ENCODE measurements at regions not wholly inside any gene's neighbourhood (a gene's known extent, or its start where the extent isn't known, plus 50 kb on each side); places are given as distances from the start of the nearest gene placed in this dataset.
"Not testable (repeated sequence)": the region's sequence is repeated elsewhere in the genome, so short reads cannot be mapped to it uniquely, and the experiment has no call there.

DNA sequence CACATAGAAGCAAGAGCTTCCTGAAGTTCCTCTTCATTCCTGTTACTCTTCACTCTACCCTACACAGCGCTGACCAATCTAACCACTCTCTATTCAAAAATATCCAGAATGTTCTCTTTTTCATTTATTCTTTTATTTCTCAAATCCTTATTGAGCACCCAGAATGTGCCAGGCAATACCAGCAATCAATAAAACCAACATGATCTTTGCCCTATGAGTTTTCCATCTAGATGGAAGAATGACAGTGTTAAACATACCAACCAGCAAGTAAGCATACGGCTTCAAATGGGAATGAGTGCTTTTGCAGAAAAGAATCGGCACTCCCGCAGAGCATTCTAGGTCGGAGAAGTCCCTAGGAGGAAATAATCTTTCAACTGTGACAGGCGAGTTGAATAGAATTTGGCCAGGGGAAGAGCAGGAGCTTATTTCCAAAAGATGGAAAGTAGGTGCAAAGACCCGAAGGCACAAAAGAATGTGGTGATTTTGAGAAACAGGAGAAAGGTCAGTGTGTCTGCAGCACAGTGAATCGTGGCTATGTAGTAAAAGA is 217.8 kb upstream of the MEIS1 start:
- DNase-seq (ENCODE audit: low read depth, low spot score): no peak
- in situ Hi-C loops (cut with HindIII; ENCODE audit: low pct_unique_long_range_greater_than_20kb, low sequenced_read_pairs): no loop called here

DNA sequence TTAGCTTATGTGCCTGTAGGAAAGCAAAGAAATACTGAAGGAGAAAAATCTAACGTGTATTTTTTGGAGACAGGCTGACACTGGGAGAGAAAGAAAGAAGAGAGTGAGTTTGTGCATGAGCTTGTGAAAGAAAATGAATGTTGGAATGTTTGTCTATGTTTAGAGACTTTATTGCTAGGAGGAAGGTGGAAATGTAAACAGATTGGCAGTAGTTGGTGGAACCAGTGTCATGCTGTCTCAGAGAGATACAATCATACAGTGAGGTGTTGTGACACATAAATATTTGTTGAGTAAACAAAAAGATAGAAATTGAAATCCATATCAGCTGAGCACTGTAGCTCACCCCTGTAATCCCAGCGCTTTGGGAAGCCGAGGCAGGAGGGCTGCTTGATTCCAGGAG is 222.2 kb upstream of the MEIS1 start:
- in situ Hi-C loops (cut with HindIII; ENCODE audit: low pct_unique_long_range_greater_than_20kb, low sequenced_read_pairs): no loop called here

DNA sequence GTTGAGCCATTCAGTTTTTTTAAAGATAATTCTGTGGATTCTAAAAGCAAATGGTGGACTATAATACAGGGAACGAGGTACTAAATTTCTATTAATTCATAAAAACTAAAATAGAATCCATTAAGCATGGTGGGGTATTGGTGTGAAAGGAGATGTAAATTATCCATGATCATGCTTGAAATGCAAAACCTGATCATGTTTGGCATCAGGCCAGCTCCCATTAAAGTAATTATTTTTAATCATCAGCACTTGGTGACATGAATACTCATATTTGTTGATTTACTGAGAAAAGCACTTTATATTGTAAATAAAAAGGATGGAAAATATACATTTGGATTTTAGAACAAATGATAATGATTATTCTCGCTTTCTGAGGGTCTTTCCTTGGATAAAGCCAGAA is 232.3 kb upstream of the MEIS1 start:
- DNase-seq (ENCODE audit: low read depth, low spot score): no peak
- in situ Hi-C loops (cut with HindIII; ENCODE audit: low pct_unique_long_range_greater_than_20kb, low sequenced_read_pairs): no loop called here

More for the DNA sequence above, 222.2 kb upstream of the MEIS1 start:
- DNase-seq (ENCODE audit: low read depth, low spot score): no peak

DNA sequence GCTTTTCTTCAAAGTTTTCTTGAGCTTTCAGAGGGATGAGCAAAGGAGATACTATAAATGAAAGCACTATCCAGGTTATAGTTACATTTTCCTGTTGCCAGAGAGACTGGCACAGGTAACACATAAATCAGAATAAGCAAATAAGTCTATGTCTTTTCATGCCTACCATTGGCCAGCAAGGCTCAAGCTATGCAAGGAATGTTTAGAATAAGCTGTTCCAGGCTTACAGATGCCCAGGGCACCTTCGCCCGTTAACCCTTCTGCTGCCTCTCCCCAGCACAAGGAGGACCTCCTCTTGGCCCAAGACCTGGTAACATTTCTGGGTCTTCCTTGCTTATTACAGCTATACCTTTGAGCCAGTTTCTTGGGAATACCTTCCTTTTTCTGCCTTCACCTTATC is 233.7 kb upstream of the MEIS1 start:
- no peak for DNase-seq (ENCODE audit: low read depth, low spot score)
- in situ Hi-C loops (cut with HindIII; ENCODE audit: low pct_unique_long_range_greater_than_20kb, low sequenced_read_pairs): no loop called here

DNA sequence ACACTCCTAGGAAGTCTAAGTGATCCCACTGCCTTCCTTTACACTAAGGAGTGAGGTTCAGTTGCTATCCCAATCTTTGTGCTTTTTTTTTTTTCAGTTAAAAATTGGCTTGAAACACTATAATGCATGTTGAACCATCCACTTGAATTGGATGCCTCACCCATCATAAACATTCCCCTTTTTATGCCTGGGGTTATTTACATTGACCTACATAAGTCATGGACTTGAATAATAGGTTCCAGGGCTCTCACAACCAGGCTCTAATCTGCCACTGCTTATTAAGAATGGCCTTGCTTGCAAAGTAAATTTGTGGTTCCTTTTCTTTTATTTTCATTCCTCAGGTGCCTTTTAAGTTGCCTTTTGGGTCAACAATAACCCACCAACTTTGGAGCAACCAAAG is 236.1 kb upstream of the MEIS1 start:
- in situ Hi-C loops (cut with HindIII; ENCODE audit: low pct_unique_long_range_greater_than_20kb, low sequenced_read_pairs): no loop called here
- no peak for DNase-seq (ENCODE audit: low read depth, low spot score)

DNA sequence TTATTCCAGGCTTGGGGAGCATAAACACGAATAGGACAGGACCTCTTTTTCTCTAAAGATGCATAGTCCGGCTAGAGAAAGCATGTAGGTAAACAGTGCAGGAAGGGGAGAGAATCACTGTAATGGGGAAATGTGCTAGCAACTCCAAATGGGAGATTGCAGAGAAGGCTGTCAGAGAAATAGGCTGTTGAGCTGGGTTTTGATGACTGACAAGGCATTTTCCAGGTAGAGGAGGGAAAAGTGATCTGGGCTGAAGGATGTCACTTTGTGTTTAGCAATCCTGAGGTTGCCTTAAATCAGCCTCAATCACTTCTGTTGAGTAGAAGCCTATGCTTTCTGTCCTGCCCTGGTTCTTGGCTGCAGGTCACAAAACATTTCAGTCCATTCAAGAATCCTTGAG is 242.0 kb upstream of the MEIS1 start:
- in situ Hi-C loops (cut with HindIII; ENCODE audit: low pct_unique_long_range_greater_than_20kb, low sequenced_read_pairs): no loop called here
- no peak for DNase-seq (ENCODE audit: low read depth, low spot score)

DNA sequence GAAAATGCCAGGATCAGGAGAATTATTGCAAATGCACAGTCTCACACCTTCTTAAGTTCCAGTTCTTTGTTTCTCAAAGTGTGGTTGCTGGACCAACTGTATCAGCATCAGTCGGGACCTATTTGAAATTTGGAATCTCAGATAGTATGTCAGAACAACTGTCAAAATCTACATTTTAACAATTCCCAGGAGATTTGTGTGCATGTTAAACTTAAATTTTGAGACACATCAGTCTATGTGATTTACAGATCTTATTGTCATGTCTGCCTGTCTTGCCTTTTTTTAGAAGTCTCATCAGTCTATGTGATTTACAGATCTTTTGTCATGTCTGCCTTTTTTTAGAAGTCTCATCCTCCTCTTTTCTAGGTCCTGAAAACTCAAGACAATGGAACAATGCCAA is 243.6 kb upstream of the MEIS1 start:
- no peak for DNase-seq (ENCODE audit: low read depth, low spot score)
- in situ Hi-C loops (cut with HindIII; ENCODE audit: low pct_unique_long_range_greater_than_20kb, low sequenced_read_pairs): no loop called here

DNA sequence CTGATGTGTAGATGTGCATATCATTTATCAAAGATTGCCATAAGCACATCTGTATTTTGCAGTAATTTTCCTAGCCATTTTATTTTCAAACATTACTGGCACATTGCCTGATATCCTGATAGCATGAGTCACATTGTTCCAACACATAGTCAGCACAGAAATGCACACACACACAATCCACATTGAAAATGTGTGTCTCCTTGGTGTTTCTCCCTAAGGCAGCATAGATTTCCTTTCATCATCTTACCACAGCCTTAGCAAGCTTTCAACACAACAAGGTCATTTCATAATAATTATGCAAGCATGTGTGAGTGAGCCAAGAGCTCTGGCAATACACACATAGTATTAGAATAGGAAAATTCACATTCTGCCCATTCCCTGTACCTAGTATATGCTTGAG is 245.4 kb upstream of the MEIS1 start:
- no peak for DNase-seq (ENCODE audit: low read depth, low spot score)
- in situ Hi-C loops (cut with HindIII; ENCODE audit: low pct_unique_long_range_greater_than_20kb, low sequenced_read_pairs): no loop called here

DNA sequence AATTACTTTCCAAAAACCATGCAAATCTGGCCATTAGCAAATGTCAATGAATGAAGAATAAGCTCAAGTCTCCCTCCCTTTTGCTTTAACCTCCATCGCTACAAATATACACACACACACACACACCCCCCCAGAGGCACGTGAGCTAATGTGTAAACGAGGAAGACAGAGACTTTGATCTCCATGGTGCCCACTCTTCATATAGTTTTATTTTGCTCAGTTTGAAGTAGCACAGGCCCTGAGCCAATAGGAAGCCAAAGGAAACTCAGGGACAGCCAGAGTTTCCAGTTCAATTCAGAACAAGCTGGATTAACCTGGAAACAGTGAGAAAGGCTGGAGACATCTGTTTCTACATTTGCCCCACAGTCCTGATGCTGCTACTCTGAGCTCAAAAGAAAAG is 248.4 kb upstream of the MEIS1 start:
- no peak for DNase-seq (ENCODE audit: low read depth, low spot score)
- in situ Hi-C loops (cut with HindIII; ENCODE audit: low pct_unique_long_range_greater_than_20kb, low sequenced_read_pairs): no loop called here

DNA sequence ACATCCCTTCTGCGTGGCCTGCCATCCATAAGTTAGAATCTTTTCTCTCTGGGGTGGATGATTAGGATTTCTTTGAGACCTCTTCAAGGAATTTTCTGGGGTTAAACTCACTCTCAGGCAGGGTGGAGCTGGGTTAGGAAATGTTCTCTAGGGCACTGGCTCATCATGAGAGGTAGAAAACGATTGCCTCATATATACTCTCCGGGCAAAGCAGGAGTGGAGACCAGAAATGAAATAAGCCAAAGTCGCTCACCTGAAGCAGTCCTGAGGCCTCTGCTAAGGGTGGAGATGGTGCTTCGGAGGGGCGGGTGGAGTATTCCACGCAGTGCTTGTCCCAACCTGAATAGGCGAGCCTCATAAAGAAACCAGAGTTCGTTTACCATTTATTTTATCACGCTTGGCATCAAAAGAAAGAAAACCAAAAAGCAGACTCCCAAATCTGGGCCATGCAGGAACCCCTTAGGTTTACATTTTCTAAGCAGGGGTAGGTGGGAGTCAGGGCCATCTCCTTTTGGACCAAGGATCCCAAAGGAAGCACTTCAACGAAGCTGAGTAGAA is 249.3 kb upstream of the MEIS1 start:
- no peak for DNase-seq (ENCODE audit: low read depth, low spot score)
- in situ Hi-C loops (cut with HindIII; ENCODE audit: low pct_unique_long_range_greater_than_20kb, low sequenced_read_pairs): no loop called here

DNA sequence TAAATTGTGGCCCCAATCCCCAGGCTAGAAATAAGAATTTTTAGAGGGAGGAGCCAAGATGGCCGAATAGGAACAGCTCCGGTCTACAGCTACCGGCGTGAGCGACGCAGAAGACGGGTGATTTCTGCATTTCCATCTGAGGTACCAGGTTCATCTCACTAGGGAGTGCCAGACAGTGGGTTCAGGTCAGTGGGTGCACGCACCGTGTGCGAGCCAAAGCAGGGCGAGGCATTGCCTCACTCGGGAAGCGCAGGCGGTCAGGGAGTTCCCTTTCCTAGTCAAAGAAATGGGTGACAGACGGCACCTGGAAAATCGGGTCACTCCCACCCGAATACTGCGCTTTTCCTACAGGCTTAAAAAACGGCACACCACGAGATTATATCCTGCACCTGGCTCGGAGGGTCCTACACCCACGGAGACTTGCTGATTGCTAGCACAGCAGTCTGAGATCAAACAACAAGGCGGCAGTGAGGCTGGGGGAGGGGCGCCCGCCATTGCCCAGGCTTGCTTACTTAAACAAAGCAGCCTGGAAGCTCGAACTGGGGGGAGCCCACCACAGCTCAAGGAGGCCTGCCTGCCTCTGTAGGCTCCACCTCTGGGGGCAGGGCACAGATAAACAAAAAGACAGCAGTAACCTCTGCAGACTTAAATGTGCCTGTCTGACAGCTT is 257.7 kb upstream of the MEIS1 start:
- DNase-seq (ENCODE audit: low read depth, low spot score); in situ Hi-C loops (cut with HindIII; ENCODE audit: low pct_unique_long_range_greater_than_20kb, low sequenced_read_pairs): not testable (repeated sequence)

DNA sequence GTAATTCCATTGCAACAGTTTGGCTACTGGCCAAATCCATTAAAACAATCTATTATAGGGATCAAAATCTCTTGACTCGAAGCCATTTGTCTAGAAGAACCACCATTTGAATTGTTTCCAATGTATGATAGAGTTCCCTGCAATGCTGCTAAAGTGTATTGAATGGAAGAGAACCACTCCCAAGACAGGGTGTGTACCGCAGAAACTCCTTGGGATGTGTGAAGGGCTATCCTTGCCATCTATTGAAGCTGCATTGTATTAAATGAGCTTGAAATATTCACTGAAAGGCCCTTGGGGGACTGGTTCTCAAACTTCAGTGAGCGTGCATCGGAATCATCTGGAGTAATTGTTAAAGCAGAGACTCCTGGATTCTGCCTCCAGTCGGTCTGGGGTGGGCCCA is 260.4 kb upstream of the MEIS1 start:
- in situ Hi-C loops (cut with HindIII; ENCODE audit: low pct_unique_long_range_greater_than_20kb, low sequenced_read_pairs): no loop called here
- DNase-seq (ENCODE audit: low read depth, low spot score): no peak

DNA sequence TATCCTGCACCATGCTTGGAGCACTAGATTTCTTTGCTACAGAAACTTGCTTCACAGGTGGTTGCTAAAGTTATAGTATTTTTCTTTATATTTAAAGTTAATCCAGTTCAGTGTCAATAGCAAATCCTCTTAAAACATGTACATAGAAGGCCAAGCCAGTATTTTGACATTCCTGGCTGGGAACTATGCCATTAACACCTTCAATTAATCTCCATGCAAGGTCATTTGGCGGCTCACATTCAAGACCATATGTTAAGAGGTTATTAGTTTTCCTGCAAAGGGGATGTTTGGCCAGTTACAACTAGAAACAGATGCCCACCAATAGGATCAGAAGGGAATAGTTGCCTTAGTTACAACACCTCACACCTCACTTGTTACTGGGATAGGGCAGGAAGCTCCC is 261.3 kb upstream of the MEIS1 start:
- DNase-seq (ENCODE audit: low read depth, low spot score): no peak
- in situ Hi-C loops (cut with HindIII; ENCODE audit: low pct_unique_long_range_greater_than_20kb, low sequenced_read_pairs): no loop called here

DNA sequence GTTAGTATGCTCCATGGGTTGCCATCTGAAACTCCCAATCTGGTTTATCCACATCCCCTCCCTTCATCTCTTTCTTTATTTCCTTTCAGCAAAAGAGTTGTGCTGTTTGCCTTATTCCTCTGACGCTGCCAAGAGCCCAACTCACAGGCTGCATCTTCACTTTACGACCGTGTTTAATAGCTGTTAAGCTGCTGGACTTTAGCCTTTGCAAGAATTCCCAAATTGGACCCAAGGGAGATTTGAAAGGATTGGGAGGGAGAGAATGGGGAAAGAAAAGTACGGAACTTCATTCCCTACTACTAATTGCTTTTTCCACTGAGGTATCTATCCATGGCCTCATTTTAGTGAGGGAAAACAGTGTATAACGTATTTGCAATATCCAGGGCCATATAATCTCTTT is 263.4 kb upstream of the MEIS1 start:
- in situ Hi-C loops (cut with HindIII; ENCODE audit: low pct_unique_long_range_greater_than_20kb, low sequenced_read_pairs): no loop called here
- DNase-seq (ENCODE audit: low read depth, low spot score): no peak

DNA sequence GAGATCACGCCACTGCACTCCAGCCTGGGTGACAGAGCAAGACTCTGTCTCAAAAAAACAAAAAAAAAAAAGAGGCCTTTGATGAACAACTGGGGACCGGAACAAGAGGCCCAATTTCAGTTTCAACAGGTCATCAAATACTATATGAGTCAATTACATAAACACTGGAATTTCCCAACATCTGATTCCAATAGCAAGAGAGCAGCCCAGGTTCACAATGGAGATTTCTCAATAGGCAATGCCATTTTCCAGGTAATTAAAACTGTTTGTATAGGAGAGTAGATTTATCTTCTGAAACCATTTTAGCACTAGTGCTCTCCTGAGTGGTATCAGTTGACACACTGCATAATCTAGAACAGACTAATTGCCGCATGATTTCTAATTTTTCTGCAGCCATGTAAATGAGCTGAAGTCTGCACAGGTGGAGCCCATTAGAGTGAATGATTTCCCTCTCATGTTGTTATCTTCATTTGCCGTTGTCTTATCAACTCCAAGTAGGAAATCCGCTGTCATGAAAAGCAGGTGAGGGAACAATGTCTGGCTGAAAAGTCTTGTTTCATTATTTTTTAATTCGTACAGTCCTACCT is 264.1 kb upstream of the MEIS1 start:
- DNase-seq (ENCODE audit: low read depth, low spot score): no peak
- in situ Hi-C loops (cut with HindIII; ENCODE audit: low pct_unique_long_range_greater_than_20kb, low sequenced_read_pairs): no loop called here

DNA sequence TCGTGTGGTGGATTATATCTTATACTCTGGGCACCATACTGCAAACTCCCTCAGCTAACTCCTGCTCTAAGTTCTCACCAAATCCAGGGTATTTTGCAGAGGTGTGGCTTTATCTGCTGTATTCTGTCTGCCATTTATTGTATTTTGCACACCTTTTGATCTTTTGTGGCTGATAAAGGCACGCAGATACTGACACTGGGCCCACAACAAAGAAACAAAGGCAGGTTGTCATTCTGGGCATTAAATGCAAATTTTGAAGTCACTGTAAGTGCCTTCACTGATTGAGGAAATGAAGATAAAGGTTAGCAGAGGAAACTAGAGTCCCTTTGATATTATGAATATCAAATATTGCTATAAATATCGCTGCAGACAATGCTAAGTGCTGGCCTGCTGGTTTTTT is 265.8 kb upstream of the MEIS1 start:
- in situ Hi-C loops (cut with HindIII; ENCODE audit: low pct_unique_long_range_greater_than_20kb, low sequenced_read_pairs): no loop called here
- no peak for DNase-seq (ENCODE audit: low read depth, low spot score)

DNA sequence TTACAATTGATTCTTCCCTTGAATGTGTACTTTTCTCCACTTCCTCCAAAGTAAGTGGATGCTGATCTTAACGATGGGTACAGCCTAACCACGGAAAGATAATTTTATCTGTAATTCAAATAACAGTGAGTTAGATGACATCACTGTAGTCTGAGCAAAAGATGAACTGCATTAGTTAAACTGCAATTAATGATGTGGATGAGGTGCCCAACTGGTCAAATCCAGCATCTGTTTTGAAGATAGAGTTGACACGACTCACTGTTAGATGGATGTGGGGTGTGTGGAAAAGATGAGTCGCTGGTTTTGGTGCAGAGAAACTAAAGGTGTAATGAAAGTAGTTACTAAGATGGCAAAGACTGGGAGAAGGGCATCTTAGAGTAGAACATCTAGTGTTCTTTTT is 270.5 kb upstream of the MEIS1 start:
- DNase-seq (ENCODE audit: low read depth, low spot score): no peak
- in situ Hi-C loops (cut with HindIII; ENCODE audit: low pct_unique_long_range_greater_than_20kb, low sequenced_read_pairs): no loop called here

DNA sequence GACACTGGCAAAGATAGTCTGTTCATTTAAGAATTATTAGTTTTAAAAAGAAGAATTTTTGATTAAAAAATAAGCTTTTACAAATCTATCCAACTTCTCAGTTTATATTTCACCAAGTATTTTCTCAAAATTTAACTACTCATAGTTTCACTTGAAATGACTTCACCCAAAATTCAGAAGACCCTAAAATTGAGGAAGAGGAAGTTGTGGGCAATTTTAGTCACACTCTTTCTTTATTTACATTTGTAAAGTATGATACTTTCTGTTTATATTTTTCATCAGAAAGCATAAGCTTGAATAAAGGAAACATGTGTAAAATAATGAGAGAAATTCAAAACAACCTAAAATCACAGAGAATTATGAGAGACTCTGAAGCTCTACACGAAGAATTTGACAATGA is 278.8 kb upstream of the MEIS1 start:
- in situ Hi-C loops (cut with HindIII; ENCODE audit: low pct_unique_long_range_greater_than_20kb, low sequenced_read_pairs): no loop called here
- DNase-seq (ENCODE audit: low read depth, low spot score): no peak

DNA sequence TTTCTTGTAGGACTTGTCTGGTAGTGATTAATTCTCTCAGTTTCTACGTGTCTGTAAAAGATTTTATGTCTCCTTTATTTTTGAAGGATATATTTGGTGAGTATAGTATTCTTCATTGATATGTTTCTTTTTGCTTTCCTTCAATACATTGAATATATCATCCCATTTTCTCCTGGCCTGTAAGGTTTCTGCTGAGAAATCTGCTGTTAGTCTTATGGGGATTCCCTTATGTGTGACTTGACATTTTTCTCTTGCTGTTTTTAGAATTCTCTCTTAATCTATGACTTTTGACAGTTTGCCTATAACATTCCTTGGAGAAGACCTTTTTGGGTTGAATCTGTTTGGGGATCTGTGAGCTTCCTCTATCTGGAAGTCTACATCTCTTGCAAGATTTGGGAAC is 281.0 kb upstream of the MEIS1 start:
- in situ Hi-C loops (cut with HindIII; ENCODE audit: low pct_unique_long_range_greater_than_20kb, low sequenced_read_pairs): no loop called here
- DNase-seq (ENCODE audit: low read depth, low spot score): no peak
